PC-9 (cell line): ENCODE measurements at regions not wholly inside any gene's neighbourhood (a gene's known extent, or its start where the extent isn't known, plus 50 kb on each side); places are given as distances from the start of the nearest gene placed in this dataset.

Experiments
- BruUV-seq: library from RNA; stranded (reverse); fragments of 400-500 nt; replicated peaks from 2 replicates; lab custom pipeline; 2021; lab: Mats Ljungman, UMichigan
- CTCF ChIA-PET: fragments of 300-600 bp; sonication (Branson Sonifier 250); formaldehyde crosslinking; loops from one replicate; lab custom pipeline; 2022; ENCODE audit warnings: antibody characterized with exemption; lab: Charles Lee
- POLR2A ChIA-PET: fragments of 300-600 bp; sonication (Branson Sonifier 250); formaldehyde crosslinking; loops from one replicate; lab custom pipeline; 2022; ENCODE audit warnings: antibody characterized with exemption; ENCODE audit not compliant: unreplicated experiment; lab: Charles Lee
- DNase-seq, 2 experiments: peaks; one replicate each; pipeline versions ENCODE4 v3.0.0 to v3.0.0-alpha.2; 2015 to 2022; ENCODE audit warnings: mixed read lengths in 1 of 2
- H2AFZ ChIP-seq: fragments of 200-600 bp; sonication (generic); 2 replicates; pipeline ENCODE4 v1.8.1; 2017; ENCODE audit warnings: antibody characterized with exemption
- H3F3A ChIP-seq: fragments of 200-600 bp; sonication (generic); 2 replicates; pipeline ENCODE4 v1.8.1; 2017; ENCODE audit warnings: antibody characterized with exemption, mild to moderate bottlenecking, low read depth; ENCODE audit not compliant: insufficient read depth
- H3K27ac ChIP-seq: fragments of 200-600 bp; sonication (generic); 2 replicates; pipeline ENCODE4 v1.6.1; 2016; ENCODE audit warnings: mixed run types
- H3K27me3 ChIP-seq: fragments of 200-600 bp; sonication (generic); 2 replicates; pipeline ENCODE4 v1.6.1; 2016; ENCODE audit warnings: low read depth, mixed run types; ENCODE audit not compliant: insufficient read depth
- H3K36me3 ChIP-seq: fragments of 200-600 bp; sonication (generic); 2 replicates; pipeline ENCODE4 v1.6.1; 2016; ENCODE audit warnings: low read depth, mixed run types
- H3K4me1 ChIP-seq: fragments of 200-600 bp; sonication (generic); replicated peaks from 2 replicates; pipeline ENCODE4 v1.6.1; 2016; ENCODE audit warnings: mixed run types; ENCODE audit not compliant: insufficient read depth
- H3K4me2 ChIP-seq: fragments of 200-600 bp; sonication (generic); 2 replicates; pipeline ENCODE4 v1.6.1; 2017; ENCODE audit warnings: mixed run types
- H3K4me3 ChIP-seq: fragments of 200-600 bp; sonication (generic); 2 replicates; pipeline ENCODE4 v1.6.1; 2016; ENCODE audit warnings: mixed run types
- H3K79me2 ChIP-seq: fragments of 200-600 bp; sonication (generic); 2 replicates; pipeline ENCODE4 v1.6.1; 2017; ENCODE audit warnings: low read depth, mixed run types
- H3K9me2 ChIP-seq: fragments of 200-600 bp; sonication (generic); 2 replicates; pipeline ENCODE4 v1.8.1; 2017; ENCODE audit warnings: mild to moderate bottlenecking; ENCODE audit not compliant: insufficient read depth
- H3K9me3 ChIP-seq: fragments of 200-600 bp; sonication (generic); 2 replicates; pipeline ENCODE4 v1.8.1; 2016; ENCODE audit warnings: low read depth; ENCODE audit not compliant: insufficient read depth
- H4K20me1 ChIP-seq: fragments of 200-600 bp; sonication (generic); 2 replicates; pipeline ENCODE4 v1.8.1; 2017; ENCODE audit not compliant: insufficient read depth
- CTCF ChIP-seq: fragments of 200-600 bp; sonication (generic); conservative IDR thresholded peaks from 2 replicates; pipeline ENCODE4 v1.6.1; 2017; ENCODE audit warnings: mixed run types, antibody characterized with exemption, mild to moderate bottlenecking, moderate library complexity
- EZH2 ChIP-seq: fragments of 200-600 bp; sonication (generic); IDR thresholded peaks from 2 replicates; pipeline ENCODE4 v1.8.0; 2017; ENCODE audit warnings: antibody characterized with exemption, low read depth
- intact Hi-C: fragments of 100-400 bp; cut with micrococcal nuclease; formaldehyde crosslinking; loops from one replicate; pipeline ENCODE4 v1.10.0; 2022; ENCODE audit not compliant: unreplicated experiment

GRCh38 chr10:128854204-128854603, 612.8 kb upstream of the MGMT start:
- no peaks in the 10 kb centered on the region for H3K36me3 ChIP-seq
- BruUV-seq = no TSS peak
- H4K20me1 ChIP-seq = no peaks in the 10 kb centered on the region
- no peak overlapping the region for H3K4me2 ChIP-seq
- no peaks in the 10 kb centered on the region for H3F3A ChIP-seq
- no peaks in the 10 kb centered on the region for H3K9me3 ChIP-seq
- ChIA-PET CTCF (no interaction called here), POLR2A (no interaction called here)
- no peaks in the 10 kb centered on the region for H3K79me2 ChIP-seq
- DNase-seq = no peak
- H3K27me3 ChIP-seq = 0 out of 2 replicates have a peak, but pooled peaks cover 3% of the 10 kb centered on the region
- no peak overlapping the region for H2AFZ ChIP-seq
- H3K4me1 ChIP-seq = no peaks in the 10 kb centered on the region
- TF ChIP-seq CTCF (no peak), EZH2 (no peak)
- no peak overlapping the region for H3K4me3 ChIP-seq
- no peaks in the 10 kb centered on the region for H3K9me2 ChIP-seq
- intact Hi-C loops = no loop called here
- no peak overlapping the region for H3K27ac ChIP-seq

- Histone ChIP-seq H3K4me2 (no peak overlapping the region), H3K79me2 (no peaks in the 10 kb centered on the region), H3K36me3 (no peaks in the 10 kb centered on the region), H4K20me1 (no peaks in the 10 kb centered on the region), H3K9me3 (no peaks in the 10 kb centered on the region), H3K4me3 (no peak overlapping the region), H3K4me1 (no peaks in the 10 kb centered on the region), H3K27ac (no peak overlapping the region), H2AFZ (no peak overlapping the region), H3F3A (no peaks in the 10 kb centered on the region), H3K9me2 (no peaks in the 10 kb centered on the region), H3K27me3 (no peaks in the 10 kb centered on the region)
- TF ChIP-seq EZH2 (no peak), CTCF (no peak)
- POLR2A ChIA-PET = no interaction called here
- intact Hi-C loops = no loop called here
- no peak for DNase-seq
- CTCF ChIA-PET = no interaction called here
- no TSS peak for BruUV-seq
These were observed 612.1 kb upstream of the MGMT start for GRCh38 chr10:128854963-128855362.

GRCh38 chr10:128855618-128856428, 611.2 kb upstream of the MGMT start:
- intact Hi-C loops = no loop called here
- no peak overlapping the region for H3K4me3 ChIP-seq
- ChIA-PET CTCF (no interaction called here), POLR2A (no interaction called here)
- no peaks in the 10 kb centered on the region for H3K9me2 ChIP-seq
- H3K9me3 ChIP-seq = no peaks in the 10 kb centered on the region
- no peak overlapping the region for H3K4me2 ChIP-seq
- H3K27ac ChIP-seq = no peak overlapping the region
- TF ChIP-seq EZH2 (no peak), CTCF (no peak)
- no peak overlapping the region for H2AFZ ChIP-seq
- no peaks in the 10 kb centered on the region for H3F3A ChIP-seq
- H4K20me1 ChIP-seq = no peaks in the 10 kb centered on the region
- H3K79me2 ChIP-seq = no peaks in the 10 kb centered on the region
- H3K27me3 ChIP-seq = no peaks in the 10 kb centered on the region
- H3K36me3 ChIP-seq = no peaks in the 10 kb centered on the region
- BruUV-seq = no TSS peak
- no peak for DNase-seq
- H3K4me1 ChIP-seq = no peaks in the 10 kb centered on the region
